ACHN (cell line): ENCODE measurements at regions not wholly inside any gene's neighbourhood (a gene's known extent, or its start where the extent isn't known, plus 50 kb on each side); places are given as distances from the start of the nearest gene placed in this dataset.
"Not testable (repeated sequence)": the region's sequence is repeated elsewhere in the genome, so short reads cannot be mapped to it uniquely, and the experiment has no call there.

Source experiments
- DNase-seq: peaks from one replicate; pipeline ENCODE4 v3.0.0-alpha.2; 2015
- in situ Hi-C: cut with HindIII; loops from 2 replicates; pipeline ENCODE4 v1.10.0; 2017; ENCODE audit warnings: low sequenced_read_pairs, low pct_ligation_motif_present, low pct_unique_long_range_greater_than_20kb

GRCh38 chr5:23451156-23451555 lies 56.3 kb upstream of the PRDM9 start:
- in situ Hi-C loops = no loop called here

GRCh38 chr5:23450187-23450586 lies 57.2 kb upstream of the PRDM9 start:
- no peak for DNase-seq
- in situ Hi-C loops = no loop called here

More at GRCh38 chr5:23451156-23451555, 56.3 kb upstream of the PRDM9 start:
- no peak for DNase-seq

GRCh38 chr5:23448627-23449026 lies 58.8 kb upstream of the PRDM9 start:
- in situ Hi-C loops = no loop called here
- no peak for DNase-seq

GRCh38 chr5:23446424-23446823 lies 61.0 kb upstream of the PRDM9 start:
- DNase-seq = no peak
- in situ Hi-C loops = no loop called here

GRCh38 chr5:23445573-23445972 lies 61.8 kb upstream of the PRDM9 start:
- in situ Hi-C loops = no loop called here

GRCh38 chr5:23440703-23441102 lies 66.7 kb upstream of the PRDM9 start:
- in situ Hi-C loops = no loop called here

More at GRCh38 chr5:23445573-23445972, 61.8 kb upstream of the PRDM9 start:
- DNase-seq = no peak

GRCh38 chr5:23437011-23437410 lies 70.4 kb upstream of the PRDM9 start:
- in situ Hi-C loops = no loop called here
- no peak for DNase-seq

More at GRCh38 chr5:23440703-23441102, 66.7 kb upstream of the PRDM9 start:
- no peak for DNase-seq

- in situ Hi-C loops = no loop called here
- no peak for DNase-seq
Measured at GRCh38 chr5:23433534-23434315, 73.7 kb upstream of the PRDM9 start.

- in situ Hi-C loops = no loop called here
- DNase-seq = no peak
Measured at GRCh38 chr5:23428705-23429104, 78.7 kb upstream of the PRDM9 start.

- DNase-seq = not testable (repeated sequence)
Measured at GRCh38 chr5:23420214-23420613, 87.2 kb upstream of the PRDM9 start.

GRCh38 chr5:23419115-23419514 lies 88.3 kb upstream of the PRDM9 start:
- DNase-seq = no peak
- in situ Hi-C loops = no loop called here

More at GRCh38 chr5:23420214-23420613, 87.2 kb upstream of the PRDM9 start:
- in situ Hi-C loops = not testable (repeated sequence)

- DNase-seq = no peak
- in situ Hi-C loops = no loop called here
Measured at GRCh38 chr5:23412515-23412914, 94.9 kb upstream of the PRDM9 start.

- DNase-seq = no peak
- in situ Hi-C loops = no loop called here
Measured at GRCh38 chr5:23411994-23412393, 95.4 kb upstream of the PRDM9 start.

- in situ Hi-C loops = no loop called here
- no peak for DNase-seq
Measured at GRCh38 chr5:23411200-23411599, 96.2 kb upstream of the PRDM9 start.

- in situ Hi-C loops, DNase-seq: not testable (repeated sequence)
Measured at GRCh38 chr5:23410775-23411174, 96.6 kb upstream of the PRDM9 start.

- in situ Hi-C loops = no loop called here
- peak; percentile 3 for DNase-seq
Measured at GRCh38 chr5:23405316-23406068, 101.9 kb upstream of the PRDM9 start.

- in situ Hi-C loops = no loop called here
- no peak for DNase-seq
Measured at GRCh38 chr5:23402585-23402984, 104.8 kb upstream of the PRDM9 start.

GRCh38 chr5:23400951-23401350 lies 106.5 kb upstream of the PRDM9 start:
- in situ Hi-C loops = no loop called here
- DNase-seq = no peak

GRCh38 chr5:23396346-23396745 lies 111.1 kb upstream of the PRDM9 start:
- in situ Hi-C loops = no loop called here
- no peak for DNase-seq
